DND-41 (cell line): ENCODE measurements at regions not wholly inside any gene's neighbourhood (a gene's known extent, or its start where the extent isn't known, plus 50 kb on each side); places are given as distances from the start of the nearest gene placed in this dataset.
A peak's percentile ranks its signal among the peaks of the same experiment; 100 is the strongest.

Experiments
- ATAC-seq: fragments of 200-7000 bp; cut with Tn5 transposase; 3 replicates; pipeline ENCODE4 v1.9.1; 2021; ENCODE audit warnings: low read depth; ENCODE audit not compliant: insufficient read depth
- DNase-seq: peaks from one replicate; pipeline ENCODE4 v3.0.0-alpha.2; 2020
- H2AFZ ChIP-seq: 2 replicates; pipeline ENCODE4 v1.6.0; 2012; ENCODE audit warnings: low read depth, low read length
- H3K27ac ChIP-seq: 2 replicates; pipeline ENCODE4 v1.5.1; 2012; ENCODE audit warnings: low read length, inconsistent platforms
- H3K27me3 ChIP-seq: fragments of 200-600 bp; sonication (generic); 2 replicates; pipeline ENCODE4 v1.6.0; 2012; ENCODE audit warnings: low read length, mild to moderate bottlenecking, inconsistent platforms; ENCODE audit not compliant: insufficient read depth, poor library complexity
- H3K36me3 ChIP-seq: 2 replicates; pipeline ENCODE4 v1.5.1; 2012; ENCODE audit warnings: low read length, inconsistent platforms; ENCODE audit not compliant: insufficient read depth
- H3K4me1 ChIP-seq: 2 replicates; pipeline ENCODE4 v1.5.1; 2012; ENCODE audit warnings: mild to moderate bottlenecking, low read length; ENCODE audit not compliant: insufficient read depth
- H3K4me2 ChIP-seq: 2 replicates; pipeline ENCODE4 v1.6.0; 2012; ENCODE audit warnings: mild to moderate bottlenecking, moderate library complexity, low read length, inconsistent platforms; ENCODE audit not compliant: insufficient read depth
- H3K4me3 ChIP-seq, 2 experiments: fragments of 200-600 bp in 1 of 2; shearing (Covaris generic) in 1 of 2; 2 replicates each; pipeline ENCODE4 v1.5.1; 2012 to 2016; ENCODE audit warnings: inconsistent platforms in 2 of 2, low read length in 2 of 2, mild to moderate bottlenecking in 2 of 2, low read depth in 1 of 2, moderate library complexity in 1 of 2
- H3K79me2 ChIP-seq: 2 replicates; pipeline ENCODE4 v1.6.0; 2012; ENCODE audit warnings: low read length, inconsistent platforms; ENCODE audit not compliant: insufficient read depth
- H3K9ac ChIP-seq: 2 replicates; pipeline ENCODE4 v1.6.0; 2012; ENCODE audit warnings: low read depth, mild to moderate bottlenecking, inconsistent platforms, low read length, moderate library complexity
- H3K9me3 ChIP-seq: 2 replicates; pipeline ENCODE4 v1.5.1; 2012; ENCODE audit warnings: low read length, moderate library complexity, mild to moderate bottlenecking, inconsistent platforms; ENCODE audit not compliant: insufficient read depth, severe bottlenecking
- H4K20me1 ChIP-seq: 2 replicates; pipeline ENCODE4 v1.6.0; 2012; ENCODE audit warnings: low read length; ENCODE audit not compliant: insufficient read depth
- EZH2 ChIP-seq: IDR thresholded peaks from 3 replicates; pipeline ENCODE4 v1.6.1; 2012; ENCODE audit warnings: borderline replicate concordance, low read depth, mild to moderate bottlenecking, moderate library complexity, low read length, inconsistent platforms; ENCODE audit not compliant: severe bottlenecking
- TF ChIP-seq, protein P1 (sequence below): IDR thresholded peaks from 2 replicates; pipeline ENCODE4 v1.5.1; 2012; ENCODE audit warnings: borderline replicate concordance, low read length, moderate library complexity, mild to moderate bottlenecking; ENCODE audit not compliant: poor library complexity, severe bottlenecking; ENCODE audit errors: extremely low read depth

DNA sequence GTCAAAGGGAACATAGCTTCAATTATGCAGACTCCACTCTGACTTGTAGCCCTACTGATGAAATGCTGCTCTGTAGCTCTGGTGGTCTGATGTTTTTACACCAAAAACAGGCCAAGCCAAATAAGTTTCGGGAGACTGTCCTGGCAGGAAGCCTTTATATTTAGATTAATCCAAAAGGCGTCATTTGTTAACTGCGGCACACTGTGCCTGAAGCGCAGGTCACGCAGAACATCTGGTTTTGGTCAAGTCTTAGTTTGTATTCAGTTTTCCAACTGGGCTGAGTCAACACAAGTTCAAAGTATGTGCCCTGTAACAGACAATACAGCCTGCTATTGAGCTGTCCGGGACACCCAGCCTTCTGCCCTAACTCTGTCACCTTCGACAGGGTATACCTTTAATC, 154.6 kb upstream of the IPO5 start:
- Histone ChIP-seq H2AFZ (no peak overlapping the region), H3K4me2 (no peak overlapping the region), H3K4me1 (no peaks in the 10 kb centered on the region), H3K9me3 (peaks cover 9% of the 10 kb centered on the region), H3K4me3 (no peak overlapping the region), H3K79me2 (no peaks in the 10 kb centered on the region), H3K9ac (no peak overlapping the region), H3K27me3 (no peaks in the 10 kb centered on the region), H3K36me3 (no peaks in the 10 kb centered on the region), H3K27ac (no peak overlapping the region), H4K20me1 (no peaks in the 10 kb centered on the region)
- TF ChIP-seq, protein P1, sequence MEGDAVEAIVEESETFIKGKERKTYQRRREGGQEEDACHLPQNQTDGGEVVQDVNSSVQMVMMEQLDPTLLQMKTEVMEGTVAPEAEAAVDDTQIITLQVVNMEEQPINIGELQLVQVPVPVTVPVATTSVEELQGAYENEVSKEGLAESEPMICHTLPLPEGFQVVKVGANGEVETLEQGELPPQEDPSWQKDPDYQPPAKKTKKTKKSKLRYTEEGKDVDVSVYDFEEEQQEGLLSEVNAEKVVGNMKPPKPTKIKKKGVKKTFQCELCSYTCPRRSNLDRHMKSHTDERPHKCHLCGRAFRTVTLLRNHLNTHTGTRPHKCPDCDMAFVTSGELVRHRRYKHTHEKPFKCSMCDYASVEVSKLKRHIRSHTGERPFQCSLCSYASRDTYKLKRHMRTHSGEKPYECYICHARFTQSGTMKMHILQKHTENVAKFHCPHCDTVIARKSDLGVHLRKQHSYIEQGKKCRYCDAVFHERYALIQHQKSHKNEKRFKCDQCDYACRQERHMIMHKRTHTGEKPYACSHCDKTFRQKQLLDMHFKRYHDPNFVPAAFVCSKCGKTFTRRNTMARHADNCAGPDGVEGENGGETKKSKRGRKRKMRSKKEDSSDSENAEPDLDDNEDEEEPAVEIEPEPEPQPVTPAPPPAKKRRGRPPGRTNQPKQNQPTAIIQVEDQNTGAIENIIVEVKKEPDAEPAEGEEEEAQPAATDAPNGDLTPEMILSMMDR, result no peak
- no peak for TF ChIP-seq EZH2
- no peak for DNase-seq
- no peak for ATAC-seq

DNA sequence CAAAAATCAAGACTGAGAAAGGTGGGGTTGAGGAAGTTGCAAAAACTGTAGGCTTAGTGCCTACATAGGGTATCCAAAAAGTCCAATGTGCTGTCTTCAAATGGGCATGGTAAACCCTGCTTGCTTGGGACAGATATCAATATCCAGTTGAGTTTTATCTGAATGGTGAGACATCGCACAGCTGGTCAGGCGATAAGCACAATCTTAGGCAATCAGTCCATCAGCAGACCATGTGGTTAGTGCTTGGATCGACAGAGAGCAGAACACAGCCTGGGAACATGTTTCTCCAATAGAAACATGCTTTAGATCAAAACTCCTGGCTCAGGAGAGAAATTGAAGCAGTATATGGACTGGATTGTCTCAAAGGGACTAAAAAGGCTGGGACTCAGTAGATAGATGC, 151.3 kb upstream of the IPO5 start:
- Histone ChIP-seq H3K27me3 (no peaks in the 10 kb centered on the region), H2AFZ (no peak overlapping the region), H3K9me3 (peaks cover 3% of the 10 kb centered on the region), H3K9ac (no peak overlapping the region), H4K20me1 (no peaks in the 10 kb centered on the region), H3K4me1 (no peaks in the 10 kb centered on the region), H3K4me3 (no peak overlapping the region), H3K27ac (no peak overlapping the region), H3K4me2 (no peak overlapping the region), H3K36me3 (no peaks in the 10 kb centered on the region), H3K79me2 (no peaks in the 10 kb centered on the region)
- ATAC-seq (no peak), DNase-seq (no peak)
- TF ChIP-seq, protein P1, result no peak
- TF ChIP-seq EZH2, result no peak

DNA sequence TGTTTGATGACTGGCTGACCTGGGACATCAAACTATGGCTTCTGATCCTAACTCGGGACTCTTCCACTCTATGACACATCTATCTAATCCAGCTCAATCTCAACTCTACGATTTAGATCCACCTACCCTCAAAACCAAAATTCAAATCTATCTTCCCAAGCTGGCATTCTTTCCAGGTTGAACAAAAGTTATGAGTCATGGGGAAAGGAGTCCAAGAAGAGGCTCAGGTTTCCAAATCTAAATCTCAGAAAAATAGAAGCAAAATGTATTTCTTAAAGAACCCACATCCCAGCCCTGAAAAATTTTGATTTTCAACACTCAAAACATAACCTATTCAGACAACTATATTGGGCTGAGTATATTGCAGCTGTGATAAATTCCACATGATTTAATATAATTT, 143.9 kb upstream of the IPO5 start:
- Histone ChIP-seq H3K79me2 (no peaks in the 10 kb centered on the region), H3K4me1 (no peaks in the 10 kb centered on the region), H3K36me3 (no peaks in the 10 kb centered on the region), H2AFZ (no peak overlapping the region), H3K4me2 (no peak overlapping the region), H3K9ac (no peak overlapping the region), H3K4me3 (no peak overlapping the region), H3K27ac (no peak overlapping the region), H3K27me3 (no peaks in the 10 kb centered on the region), H4K20me1 (no peaks in the 10 kb centered on the region), H3K9me3 (no peaks in the 10 kb centered on the region)
- no peak for DNase-seq
- no peak for ATAC-seq
- TF ChIP-seq, protein P1, result no peak
- no peak for TF ChIP-seq EZH2

DNA sequence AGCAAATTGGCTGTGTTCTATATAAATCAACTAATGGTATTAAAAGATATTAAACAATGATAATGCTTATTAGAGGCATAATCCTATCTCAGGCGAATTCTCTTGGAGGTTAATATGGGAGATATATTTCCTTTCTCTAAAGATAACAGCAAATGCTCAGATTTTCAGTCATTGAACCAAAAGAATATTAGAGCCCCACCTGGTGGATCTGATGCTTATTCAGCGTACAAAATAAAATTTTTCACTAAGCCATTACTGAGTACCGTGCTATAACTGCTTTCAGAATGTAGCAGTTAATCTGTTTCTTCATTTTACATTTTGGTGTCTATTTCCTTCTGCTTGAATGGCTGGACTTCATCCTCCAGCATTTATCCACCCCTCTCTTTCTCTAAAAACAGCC, 143.3 kb upstream of the IPO5 start:
- no peak overlapping the region for H3K9ac ChIP-seq
- no peaks in the 10 kb centered on the region for H3K4me1 ChIP-seq
- ATAC-seq (no peak), DNase-seq (no peak)
- H3K36me3 ChIP-seq, result no peaks in the 10 kb centered on the region
- TF ChIP-seq, protein P1, result peak; percentile 43
- TF ChIP-seq EZH2, result no peak
- no peak overlapping the region for H3K27ac ChIP-seq
- no peaks in the 10 kb centered on the region for H3K9me3 ChIP-seq
- H2AFZ ChIP-seq, result no peak overlapping the region
- no peak overlapping the region for H3K4me2 ChIP-seq
- no peaks in the 10 kb centered on the region for H3K27me3 ChIP-seq
- no peak overlapping the region for H3K4me3 ChIP-seq
- no peaks in the 10 kb centered on the region for H3K79me2 ChIP-seq
- H4K20me1 ChIP-seq, result no peaks in the 10 kb centered on the region
